Immature natural killer cell (primary cell): ENCODE measurements at regions not wholly inside any gene's neighbourhood (a gene's known extent, or its start where the extent isn't known, plus 50 kb on each side); places are given as distances from the start of the nearest gene placed in this dataset.

ENCODE experiments used
- DNase-seq, 3 donors: peaks; one replicate each; pipeline ENCODE4 v3.0.0; 2022; ENCODE audit warnings: mixed read lengths in 1 of 3
- H3K27ac Mint-ChIP-seq, 6 donors: one replicate each; pipeline ENCODE4 v1.8.0; 2020; ENCODE audit warnings: mixed read lengths in 6 of 6, mild to moderate bottlenecking in 5 of 6, inconsistent platforms in 4 of 6, moderate library complexity in 3 of 6
- H3K27me3 Mint-ChIP-seq, 3 donors: one replicate each; pipeline ENCODE4 v1.8.0; 2020 to 2021; ENCODE audit warnings: low read depth in 3 of 3, mild to moderate bottlenecking in 3 of 3, mixed read lengths in 3 of 3, moderate library complexity in 3 of 3, inconsistent platforms in 1 of 3
- H3K36me3 Mint-ChIP-seq, 3 donors: one replicate each; pipeline ENCODE4 v1.8.0; 2020; ENCODE audit warnings: mixed read lengths in 3 of 3, inconsistent platforms in 2 of 3, mild to moderate bottlenecking in 2 of 3
- H3K4me1 Mint-ChIP-seq, 2 donors: one replicate each; pipeline ENCODE4 v1.8.0; 2020; ENCODE audit warnings: inconsistent platforms in 2 of 2, mild to moderate bottlenecking in 2 of 2, mixed read lengths in 2 of 2, moderate library complexity in 1 of 2
- H3K4me3 Mint-ChIP-seq, 5 donors: one replicate each; pipeline ENCODE4 v1.8.0; 2020; ENCODE audit warnings: mild to moderate bottlenecking in 5 of 5, mixed read lengths in 5 of 5, inconsistent platforms in 3 of 5, moderate library complexity in 3 of 5
- H3K9me3 Mint-ChIP-seq, 6 donors: one replicate each; pipeline ENCODE4 v1.8.0; 2020; ENCODE audit warnings: mild to moderate bottlenecking in 6 of 6, mixed read lengths in 6 of 6, inconsistent platforms in 4 of 6, moderate library complexity in 3 of 6

GRCh38 chr5:142500227-142500905, 175.5 kb upstream of the SPRY4 start:
- H3K27me3 Mint-ChIP-seq, result peaks cover 0 to 6% (median 1%) of the 10 kb centered on the region in 3 donors
- DNase-seq, result no peak
- no peak overlapping the region for H3K27ac Mint-ChIP-seq
- H3K36me3 Mint-ChIP-seq, result no peaks in the 10 kb centered on the region
- H3K4me3 Mint-ChIP-seq, result no peak overlapping the region
- no peaks in the 10 kb centered on the region for H3K9me3 Mint-ChIP-seq
- H3K4me1 Mint-ChIP-seq, result peaks cover 5 to 12% of the 10 kb centered on the region in 2 donors

- H3K9me3 Mint-ChIP-seq, result no peaks in the 10 kb centered on the region
Observed at GRCh38 chr5:142499591-142500226, 174.9 kb upstream of the SPRY4 start.

GRCh38 chr5:142498298-142498697, 173.5 kb upstream of the SPRY4 start:
- H3K27me3 Mint-ChIP-seq, result peaks cover 0 to 6% (median 0%) of the 10 kb centered on the region in 3 donors
- H3K4me1 Mint-ChIP-seq, result peaks cover 5 to 12% of the 10 kb centered on the region in 2 donors
- H3K36me3 Mint-ChIP-seq, result no peaks in the 10 kb centered on the region
- H3K27ac Mint-ChIP-seq, result no peak overlapping the region
- no peak overlapping the region for H3K4me3 Mint-ChIP-seq
- no peak for DNase-seq
- H3K9me3 Mint-ChIP-seq, result no peaks in the 10 kb centered on the region

More at GRCh38 chr5:142499591-142500226, 174.9 kb upstream of the SPRY4 start:
- no peak overlapping the region for H3K4me3 Mint-ChIP-seq
- H3K4me1 Mint-ChIP-seq, result peaks cover 5 to 12% of the 10 kb centered on the region in 2 donors
- no peak for DNase-seq
- H3K36me3 Mint-ChIP-seq, result no peaks in the 10 kb centered on the region
- peaks cover 0 to 6% (median 1%) of the 10 kb centered on the region in 3 donors for H3K27me3 Mint-ChIP-seq
- H3K27ac Mint-ChIP-seq, result no peak overlapping the region

- H3K27me3 Mint-ChIP-seq, result peaks cover 0 to 6% (median 0%) of the 10 kb centered on the region in 3 donors
- no peak overlapping the region for H3K4me3 Mint-ChIP-seq
- H3K27ac Mint-ChIP-seq, result no peak overlapping the region
- peaks cover 0 to 1% (median 0%) of the 10 kb centered on the region in 6 donors for H3K9me3 Mint-ChIP-seq
- H3K4me1 Mint-ChIP-seq, result peaks cover 5 to 12% of the 10 kb centered on the region in 2 donors
- DNase-seq, result no peak
- H3K36me3 Mint-ChIP-seq, result no peaks in the 10 kb centered on the region
Observed at GRCh38 chr5:142495531-142495930, 170.7 kb upstream of the SPRY4 start.

- Mint-ChIP-seq H3K27me3 (peaks cover 0 to 4% (median 0%) of the 10 kb centered on the region in 3 donors), H3K4me3 (no peak overlapping the region), H3K36me3 (no peaks in the 10 kb centered on the region), H3K4me1 (peaks cover 5 to 12% of the 10 kb centered on the region in 2 donors), H3K9me3 (peaks cover 0 to 2% (median 0%) of the 10 kb centered on the region in 6 donors), H3K27ac (no peak overlapping the region)
- DNase-seq, result no peak
Observed at GRCh38 chr5:142493875-142494518, 169.2 kb upstream of the SPRY4 start.

- peaks cover 0 to 2% (median 0%) of the 10 kb centered on the region in 6 donors for H3K9me3 Mint-ChIP-seq
- H3K4me3 Mint-ChIP-seq, result no peak overlapping the region
- no peak for DNase-seq
- peaks cover 0 to 4% (median 0%) of the 10 kb centered on the region in 3 donors for H3K27me3 Mint-ChIP-seq
- H3K36me3 Mint-ChIP-seq, result no peaks in the 10 kb centered on the region
- H3K4me1 Mint-ChIP-seq, result peaks cover 5 to 12% of the 10 kb centered on the region in 2 donors
- no peak overlapping the region for H3K27ac Mint-ChIP-seq
Observed at GRCh38 chr5:142492781-142493281, 168.0 kb upstream of the SPRY4 start.

- Mint-ChIP-seq H3K27ac (no peak overlapping the region), H3K9me3 (peaks cover 0 to 2% (median 0%) of the 10 kb centered on the region in 6 donors)
Observed at GRCh38 chr5:142491679-142492078, 166.9 kb upstream of the SPRY4 start.

GRCh38 chr5:142491270-142491669, 166.4 kb upstream of the SPRY4 start:
- peaks cover 0 to 2% (median 0%) of the 10 kb centered on the region in 3 donors for H3K27me3 Mint-ChIP-seq
- no peaks in the 10 kb centered on the region for H3K36me3 Mint-ChIP-seq
- no peak overlapping the region for H3K27ac Mint-ChIP-seq
- H3K4me1 Mint-ChIP-seq, result peaks cover 2% of the 10 kb centered on the region in 2 donors
- no peak overlapping the region for H3K4me3 Mint-ChIP-seq
- peaks cover 0 to 2% (median 0%) of the 10 kb centered on the region in 6 donors for H3K9me3 Mint-ChIP-seq
- no peak for DNase-seq

More at GRCh38 chr5:142491679-142492078, 166.9 kb upstream of the SPRY4 start:
- H3K4me3 Mint-ChIP-seq, result no peak overlapping the region
- no peaks in the 10 kb centered on the region for H3K36me3 Mint-ChIP-seq
- DNase-seq, result no peak
- H3K4me1 Mint-ChIP-seq, result peaks cover 5 to 7% of the 10 kb centered on the region in 2 donors
- peaks cover 0 to under 1% (median 0%) of the 10 kb centered on the region in 3 donors for H3K27me3 Mint-ChIP-seq

- H3K27ac Mint-ChIP-seq, result no peak overlapping the region
- H3K4me3 Mint-ChIP-seq, result no peak overlapping the region
- peaks cover 0 to 15% (median 5%) of the 10 kb centered on the region in 6 donors for H3K9me3 Mint-ChIP-seq
Observed at GRCh38 chr5:142486581-142486980, 161.8 kb upstream of the SPRY4 start.

GRCh38 chr5:142486020-142486419, 161.2 kb upstream of the SPRY4 start:
- Mint-ChIP-seq H3K4me3 (no peak overlapping the region), H3K27me3 (peaks cover 0 to 8% (median 2%) of the 10 kb centered on the region in 3 donors), H3K4me1 (no peaks in the 10 kb centered on the region), H3K27ac (no peak overlapping the region), H3K36me3 (peaks cover 3 to 6% (median 5%) of the 10 kb centered on the region in 3 donors), H3K9me3 (peaks cover 0 to 15% (median 5%) of the 10 kb centered on the region in 6 donors)
- DNase-seq, result no peak

More at GRCh38 chr5:142486581-142486980, 161.8 kb upstream of the SPRY4 start:
- H3K27me3 Mint-ChIP-seq, result peaks cover 0 to 8% (median 2%) of the 10 kb centered on the region in 3 donors
- no peak for DNase-seq
- no peaks in the 10 kb centered on the region for H3K4me1 Mint-ChIP-seq
- H3K36me3 Mint-ChIP-seq, result peaks cover 3 to 6% (median 5%) of the 10 kb centered on the region in 3 donors

- Mint-ChIP-seq H3K9me3 (peaks cover 0 to 15% (median 5%) of the 10 kb centered on the region in 6 donors), H3K27ac (no peak overlapping the region), H3K4me1 (no peaks in the 10 kb centered on the region), H3K4me3 (no peak overlapping the region), H3K27me3 (peaks cover 0 to 8% (median 2%) of the 10 kb centered on the region in 3 donors), H3K36me3 (peaks cover 3 to 6% (median 5%) of the 10 kb centered on the region in 3 donors)
- DNase-seq, result no peak
Observed at GRCh38 chr5:142484821-142485387, 160.1 kb upstream of the SPRY4 start.

- Mint-ChIP-seq H3K36me3 (peaks cover 7 to 16% (median 10%) of the 10 kb centered on the region in 3 donors), H3K4me3 (no peak overlapping the region), H3K9me3 (peaks cover 0 to 23% (median 12%) of the 10 kb centered on the region in 6 donors), H3K27me3 (peaks cover 0 to 8% (median 5%) of the 10 kb centered on the region in 3 donors), H3K27ac (no peak overlapping the region), H3K4me1 (no peaks in the 10 kb centered on the region)
- DNase-seq, result no peak
Observed at GRCh38 chr5:142482207-142482606, 157.4 kb upstream of the SPRY4 start.

GRCh38 chr5:142481410-142481809, 156.6 kb upstream of the SPRY4 start:
- no peak overlapping the region for H3K27ac Mint-ChIP-seq
- peaks cover 7 to 16% (median 10%) of the 10 kb centered on the region in 3 donors for H3K36me3 Mint-ChIP-seq
- no peaks in the 10 kb centered on the region for H3K4me1 Mint-ChIP-seq
- peaks cover 0 to 8% (median 5%) of the 10 kb centered on the region in 3 donors for H3K27me3 Mint-ChIP-seq
- H3K9me3 Mint-ChIP-seq, result peaks cover 0 to 23% (median 11%) of the 10 kb centered on the region in 6 donors
- no peak overlapping the region for H3K4me3 Mint-ChIP-seq
- DNase-seq, result no peak
